Fibroblast of mammary gland (primary cell): ENCODE measurements at regions not wholly inside any gene's neighbourhood (a gene's known extent, or its start where the extent isn't known, plus 50 kb on each side); places are given as distances from the start of the nearest gene placed in this dataset.

Experiments used
- DNase-seq: peaks from one replicate; pipeline ENCODE4 v3.0.0-alpha.2; 2010; ENCODE audit warnings: low read depth
- H3K4me3 ChIP-seq: 2 replicates; pipeline ENCODE4 v1.5.1; 2011; ENCODE audit warnings: low read depth, mild to moderate bottlenecking, low read length, moderate library complexity; ENCODE audit not compliant: control insufficient read depth
- TF ChIP-seq, protein P1 (sequence below): conservative IDR thresholded peaks from 2 replicates; pipeline ENCODE4 v1.5.1; 2011; ENCODE audit warnings: low read depth, low read length, inconsistent platforms; ENCODE audit not compliant: control insufficient read depth, insufficient read depth

DNA sequence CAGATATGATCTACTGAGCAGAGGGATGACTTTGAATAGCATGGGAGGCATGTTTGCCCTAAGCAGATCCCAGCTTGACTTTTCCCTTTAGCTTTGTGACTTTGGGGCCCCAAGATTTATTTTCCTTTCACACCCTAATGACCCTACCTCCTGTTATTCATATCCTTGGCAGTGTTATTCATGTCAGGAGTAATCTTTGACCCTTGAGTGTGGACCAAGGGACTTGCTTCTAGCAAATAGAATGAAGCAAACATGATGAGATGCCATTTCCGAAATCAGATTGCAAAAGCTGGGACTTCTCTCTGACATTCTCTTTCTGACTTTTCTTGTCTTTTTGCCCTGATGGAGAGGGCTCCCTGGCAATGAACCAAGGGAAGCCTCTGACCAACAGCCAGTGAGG is 415.4 kb upstream of the PROK2 start:
- no peak for DNase-seq
- TF ChIP-seq, protein P1, sequence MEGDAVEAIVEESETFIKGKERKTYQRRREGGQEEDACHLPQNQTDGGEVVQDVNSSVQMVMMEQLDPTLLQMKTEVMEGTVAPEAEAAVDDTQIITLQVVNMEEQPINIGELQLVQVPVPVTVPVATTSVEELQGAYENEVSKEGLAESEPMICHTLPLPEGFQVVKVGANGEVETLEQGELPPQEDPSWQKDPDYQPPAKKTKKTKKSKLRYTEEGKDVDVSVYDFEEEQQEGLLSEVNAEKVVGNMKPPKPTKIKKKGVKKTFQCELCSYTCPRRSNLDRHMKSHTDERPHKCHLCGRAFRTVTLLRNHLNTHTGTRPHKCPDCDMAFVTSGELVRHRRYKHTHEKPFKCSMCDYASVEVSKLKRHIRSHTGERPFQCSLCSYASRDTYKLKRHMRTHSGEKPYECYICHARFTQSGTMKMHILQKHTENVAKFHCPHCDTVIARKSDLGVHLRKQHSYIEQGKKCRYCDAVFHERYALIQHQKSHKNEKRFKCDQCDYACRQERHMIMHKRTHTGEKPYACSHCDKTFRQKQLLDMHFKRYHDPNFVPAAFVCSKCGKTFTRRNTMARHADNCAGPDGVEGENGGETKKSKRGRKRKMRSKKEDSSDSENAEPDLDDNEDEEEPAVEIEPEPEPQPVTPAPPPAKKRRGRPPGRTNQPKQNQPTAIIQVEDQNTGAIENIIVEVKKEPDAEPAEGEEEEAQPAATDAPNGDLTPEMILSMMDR, result no peak
- no peak overlapping the region for H3K4me3 ChIP-seq

DNA sequence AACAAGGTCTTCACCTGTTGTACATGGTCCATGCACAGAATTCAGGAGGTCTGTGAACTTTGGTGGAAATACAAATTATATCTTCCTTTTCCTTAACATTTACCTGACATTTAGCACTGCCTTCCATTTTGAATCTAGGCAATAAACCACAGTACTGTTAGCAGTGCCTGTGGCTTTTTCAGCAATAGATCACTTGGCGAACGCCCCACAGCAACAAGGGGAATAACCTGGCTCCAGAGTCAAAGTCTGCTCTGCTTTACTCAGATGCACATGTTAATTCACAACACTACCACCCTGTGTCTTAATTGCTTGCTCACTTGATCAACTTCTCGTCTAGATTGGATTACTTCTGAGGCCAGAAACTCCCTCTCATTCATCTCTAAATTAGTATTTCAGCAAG is 414.6 kb upstream of the PROK2 start:
- TF ChIP-seq, protein P1, result no peak

DNA sequence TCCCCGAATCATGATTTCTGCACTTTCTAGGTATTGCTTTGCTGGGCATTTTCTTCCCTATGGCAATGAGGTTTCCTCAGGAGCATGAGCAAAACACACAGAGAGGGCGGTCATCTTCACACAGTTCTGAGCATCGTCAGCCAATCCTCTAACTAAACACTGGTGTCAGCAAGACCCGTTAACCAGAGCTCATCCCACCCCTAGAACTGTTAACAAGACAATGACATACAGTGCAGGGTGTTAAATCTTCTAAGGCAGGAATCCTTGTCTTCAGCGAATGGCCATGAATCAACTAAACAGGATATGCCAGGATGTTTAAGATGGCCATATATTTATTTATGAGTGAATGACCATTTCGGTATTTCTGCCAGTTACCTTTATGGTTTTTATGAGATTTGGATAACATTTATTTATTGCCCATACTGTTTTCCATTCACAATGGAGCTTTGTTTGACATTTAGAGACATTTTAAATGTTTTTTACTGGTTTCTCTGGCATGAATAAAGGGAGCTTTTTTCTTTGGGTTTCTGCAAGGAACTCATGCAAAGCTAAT is 411.5 kb upstream of the PROK2 start:
- no peak for DNase-seq
- TF ChIP-seq, protein P1, result no peak
- H3K4me3 ChIP-seq, result no peak overlapping the region

More for the DNA sequence above, 414.6 kb upstream of the PROK2 start:
- DNase-seq, result no peak
- no peak overlapping the region for H3K4me3 ChIP-seq

DNA sequence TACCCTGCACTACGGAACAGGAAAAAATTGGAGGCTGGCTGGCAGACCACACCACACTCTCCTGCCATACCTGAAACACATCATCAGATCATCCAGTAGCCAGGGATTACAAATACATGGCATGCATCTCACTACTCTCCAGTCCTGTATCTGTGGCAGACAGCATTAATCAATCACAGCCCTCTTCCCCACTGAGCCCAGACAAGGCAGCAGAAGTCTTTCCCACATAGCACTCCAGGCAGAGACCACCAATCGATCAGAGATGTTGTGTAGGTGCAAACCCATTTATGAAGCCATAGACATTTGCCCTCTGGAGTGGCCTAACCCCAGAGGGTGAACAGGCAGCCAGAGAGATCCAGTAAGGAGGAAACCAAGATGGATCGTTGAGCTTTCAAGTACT is 410.9 kb upstream of the PROK2 start:
- no peak overlapping the region for H3K4me3 ChIP-seq
- no peak for DNase-seq
- TF ChIP-seq, protein P1, result no peak

DNA sequence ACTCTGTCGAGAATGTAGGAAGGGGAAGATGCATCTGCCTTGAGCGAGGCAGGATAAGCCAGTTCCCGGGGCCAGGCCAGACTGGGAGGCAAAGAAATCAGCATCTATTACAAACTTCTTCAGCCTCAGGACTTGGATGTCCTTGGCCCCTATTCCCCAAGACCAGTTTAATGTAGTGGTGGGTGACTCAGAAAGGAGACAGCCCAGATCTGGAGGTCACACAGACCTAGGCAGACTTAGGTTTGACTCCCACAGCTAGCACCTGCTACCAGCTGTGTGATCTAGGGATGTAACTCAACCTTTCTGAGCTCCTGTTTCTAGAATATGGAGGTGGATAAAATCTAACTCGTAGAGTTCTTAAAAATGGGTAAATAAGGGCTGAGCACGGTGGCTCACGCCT is 409.5 kb upstream of the PROK2 start:
- no peak for DNase-seq
- TF ChIP-seq, protein P1, result no peak

DNA sequence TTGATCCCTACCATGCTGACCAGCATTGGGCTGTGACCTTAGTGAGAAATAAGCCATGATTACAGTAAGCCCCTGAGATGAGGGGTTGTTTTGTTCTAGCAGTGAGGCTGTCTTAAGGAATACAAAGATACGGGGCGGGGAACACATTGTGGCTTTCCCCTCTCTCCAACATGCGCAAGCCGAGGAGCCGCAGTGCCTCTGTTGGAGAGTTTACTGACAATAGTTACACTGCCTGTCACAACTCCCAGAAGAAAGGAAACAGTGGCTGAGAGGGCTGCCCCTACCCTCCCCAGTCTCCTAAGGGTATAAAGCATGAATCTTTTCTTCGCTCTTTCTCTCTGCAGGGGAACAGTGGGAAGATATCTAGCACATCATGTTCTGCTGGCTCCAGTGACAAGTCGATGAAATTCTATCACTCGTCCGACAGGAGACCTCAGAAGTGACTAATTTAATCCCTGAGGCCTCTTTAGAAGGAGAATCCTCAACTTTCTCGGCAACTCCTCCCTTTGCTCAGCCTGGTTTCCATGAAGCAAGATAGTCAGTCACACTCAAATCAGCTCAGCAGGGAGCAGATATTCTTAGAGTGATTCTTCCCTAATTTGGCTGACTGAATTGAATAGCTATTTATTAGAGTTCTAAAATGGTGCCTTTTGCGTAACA is 409.0 kb upstream of the PROK2 start:
- TF ChIP-seq, protein P1, result no peak
- H3K4me3 ChIP-seq, result no peak overlapping the region
- peak; percentile 83 for DNase-seq

More for the DNA sequence above, 409.5 kb upstream of the PROK2 start:
- no peak overlapping the region for H3K4me3 ChIP-seq
